ENCODE measurements at regions not wholly inside any gene's neighbourhood (a gene's known extent, or its start where the extent isn't known, plus 50 kb on each side); places are given as distances from the start of the nearest gene placed in this dataset.
"Not testable (repeated sequence)": the region's sequence is repeated elsewhere in the genome, so short reads cannot be mapped to it uniquely, and the experiment has no call there.

DNA sequence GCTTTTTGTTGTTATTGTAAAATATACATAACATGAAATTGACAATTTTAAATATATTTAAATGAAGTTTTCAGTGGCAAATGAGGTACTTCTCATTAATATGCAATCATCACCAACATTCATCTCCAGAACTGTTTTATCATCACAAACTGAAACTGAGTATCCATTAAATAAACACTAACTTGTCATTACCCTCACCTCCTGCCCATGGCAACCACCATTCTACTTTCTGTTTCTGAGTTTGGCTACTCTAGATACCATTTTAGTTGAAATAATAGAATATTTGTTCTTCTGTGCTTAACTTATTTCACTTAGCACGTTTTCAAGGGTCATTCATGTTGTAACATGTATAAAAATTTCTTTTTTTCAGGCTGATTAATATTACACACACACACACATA is 834.3 kb downstream of the PLOD2 start:
- DNase-seq (ENCODE audit: low read depth) (peak; percentile 0), FAIRE-seq (no peak)
- no peak overlapping the region for H3K4me3 ChIP-seq (ENCODE audit: low read depth, low read length)
- H3K36me3 ChIP-seq (ENCODE audit: control insufficient read depth, insufficient read depth, low read length) = no peaks in the 10 kb centered on the region
- TF ChIP-seq, protein P1, sequence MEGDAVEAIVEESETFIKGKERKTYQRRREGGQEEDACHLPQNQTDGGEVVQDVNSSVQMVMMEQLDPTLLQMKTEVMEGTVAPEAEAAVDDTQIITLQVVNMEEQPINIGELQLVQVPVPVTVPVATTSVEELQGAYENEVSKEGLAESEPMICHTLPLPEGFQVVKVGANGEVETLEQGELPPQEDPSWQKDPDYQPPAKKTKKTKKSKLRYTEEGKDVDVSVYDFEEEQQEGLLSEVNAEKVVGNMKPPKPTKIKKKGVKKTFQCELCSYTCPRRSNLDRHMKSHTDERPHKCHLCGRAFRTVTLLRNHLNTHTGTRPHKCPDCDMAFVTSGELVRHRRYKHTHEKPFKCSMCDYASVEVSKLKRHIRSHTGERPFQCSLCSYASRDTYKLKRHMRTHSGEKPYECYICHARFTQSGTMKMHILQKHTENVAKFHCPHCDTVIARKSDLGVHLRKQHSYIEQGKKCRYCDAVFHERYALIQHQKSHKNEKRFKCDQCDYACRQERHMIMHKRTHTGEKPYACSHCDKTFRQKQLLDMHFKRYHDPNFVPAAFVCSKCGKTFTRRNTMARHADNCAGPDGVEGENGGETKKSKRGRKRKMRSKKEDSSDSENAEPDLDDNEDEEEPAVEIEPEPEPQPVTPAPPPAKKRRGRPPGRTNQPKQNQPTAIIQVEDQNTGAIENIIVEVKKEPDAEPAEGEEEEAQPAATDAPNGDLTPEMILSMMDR (IDR thresholded peaks at IDR 0.05; ENCODE audit: insufficient read depth, low read length, severe bottlenecking) = no peak
- no peaks in the 10 kb centered on the region for H3K27me3 ChIP-seq (ENCODE audit: control insufficient read depth, insufficient read depth, low read length)

DNA sequence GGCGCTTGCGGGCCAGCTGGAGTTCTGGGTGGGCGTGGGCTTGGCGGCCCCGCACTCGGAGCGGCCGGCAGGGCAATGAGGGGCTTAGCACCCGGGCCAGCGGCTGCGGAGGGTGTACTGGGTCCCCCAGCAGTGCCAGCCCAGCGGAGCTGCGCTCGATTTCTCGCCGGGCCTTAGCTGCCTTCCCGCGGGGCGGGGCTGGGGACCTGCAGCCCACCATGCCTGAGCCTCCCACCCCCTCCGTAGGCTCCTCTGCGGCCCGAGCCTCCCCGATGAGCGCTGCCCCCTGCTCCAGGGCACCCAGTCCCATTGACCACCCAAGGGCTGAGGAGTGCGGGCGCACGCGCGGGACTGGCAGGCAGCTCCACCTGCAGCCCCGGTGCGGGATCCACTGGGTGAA is 827.6 kb downstream of the PLOD2 start:
- H3K27me3 ChIP-seq (ENCODE audit: control insufficient read depth, insufficient read depth, low read length); DNase-seq (ENCODE audit: low read depth); FAIRE-seq; H3K4me3 ChIP-seq (ENCODE audit: low read depth, low read length); H3K36me3 ChIP-seq (ENCODE audit: control insufficient read depth, insufficient read depth, low read length): not testable (repeated sequence)

DNA sequence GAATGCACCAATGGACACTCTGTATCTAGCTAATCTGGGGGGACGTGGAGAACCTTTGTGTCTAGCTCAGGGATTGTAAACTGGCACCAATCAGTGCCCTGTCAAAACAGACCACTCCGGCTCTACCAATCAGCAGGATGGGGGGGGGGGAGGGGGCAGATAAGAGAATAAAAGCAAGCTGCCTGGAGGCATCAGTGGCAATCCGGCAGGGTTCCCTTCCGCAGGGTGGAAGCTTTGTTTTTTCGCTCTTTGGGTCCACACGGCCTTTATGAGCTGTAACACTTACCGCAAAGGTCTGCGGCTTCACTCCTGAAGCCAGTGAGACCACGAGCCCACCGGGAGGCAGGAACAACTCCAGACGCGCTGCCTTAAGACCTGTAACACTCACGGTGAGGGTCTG is 827.1 kb downstream of the PLOD2 start:
- no peaks in the 10 kb centered on the region for H3K27me3 ChIP-seq (ENCODE audit: control insufficient read depth, insufficient read depth, low read length)
- no peaks in the 10 kb centered on the region for H3K36me3 ChIP-seq (ENCODE audit: control insufficient read depth, insufficient read depth, low read length)
- no peak overlapping the region for H3K4me3 ChIP-seq (ENCODE audit: low read depth, low read length)
- DNase-seq (ENCODE audit: low read depth) = no peak
- TF ChIP-seq, protein P1 (IDR thresholded peaks at IDR 0.05; ENCODE audit: insufficient read depth, low read length, severe bottlenecking) = no peak
- no peak for FAIRE-seq

DNA sequence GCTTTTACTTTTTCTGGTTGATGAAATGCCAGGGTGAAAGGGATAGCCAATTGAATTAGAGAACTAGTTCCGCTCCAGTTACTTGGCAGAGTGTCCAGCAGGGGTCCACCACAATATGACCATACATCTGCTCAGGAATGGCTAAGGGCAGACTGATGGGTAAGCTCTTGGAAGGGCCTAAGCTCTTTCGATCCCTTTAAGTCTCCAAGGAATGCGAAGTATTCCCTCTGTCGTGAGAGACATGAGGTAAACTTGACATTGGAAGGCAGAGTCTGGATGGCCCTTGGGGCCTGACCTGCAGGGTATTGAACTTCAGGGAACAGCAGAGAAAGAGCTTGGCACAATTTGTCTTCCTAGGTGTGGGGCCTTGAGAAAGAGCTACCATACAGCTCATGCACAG is 805.8 kb downstream of the PLOD2 start:
- FAIRE-seq (no peak), DNase-seq (ENCODE audit: low read depth) (no peak)
- no peaks in the 10 kb centered on the region for H3K36me3 ChIP-seq (ENCODE audit: control insufficient read depth, insufficient read depth, low read length)
- H3K4me3 ChIP-seq (ENCODE audit: low read depth, low read length) = no peak overlapping the region
- no peaks in the 10 kb centered on the region for H3K27me3 ChIP-seq (ENCODE audit: control insufficient read depth, insufficient read depth, low read length)
- TF ChIP-seq, protein P1 (IDR thresholded peaks at IDR 0.05; ENCODE audit: insufficient read depth, low read length, severe bottlenecking) = no peak

DNA sequence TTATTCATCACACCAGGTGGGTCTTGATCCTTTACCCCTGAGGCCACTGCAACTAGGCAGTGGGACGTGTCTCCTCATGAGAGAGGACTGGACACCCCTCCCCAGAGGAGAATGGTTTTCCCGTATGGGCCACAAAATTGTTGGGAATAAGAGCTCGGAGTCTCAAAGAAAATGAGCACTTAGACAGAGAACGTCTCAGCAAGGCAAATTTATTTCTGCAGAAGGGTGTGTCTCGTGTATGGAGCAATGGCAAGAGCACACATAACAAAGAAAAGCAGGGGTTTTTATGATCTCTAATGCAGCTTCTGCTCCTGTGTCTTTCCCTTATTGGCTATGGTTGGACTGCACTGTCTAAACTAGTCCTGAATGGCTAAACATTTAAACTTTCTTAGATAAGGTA is 803.5 kb downstream of the PLOD2 start:
- TF ChIP-seq, protein P1 (IDR thresholded peaks at IDR 0.05; ENCODE audit: insufficient read depth, low read length, severe bottlenecking) = no peak
- Histone ChIP-seq H3K36me3 (ENCODE audit: control insufficient read depth, insufficient read depth, low read length) (no peaks in the 10 kb centered on the region), H3K27me3 (ENCODE audit: control insufficient read depth, insufficient read depth, low read length) (no peaks in the 10 kb centered on the region), H3K4me3 (ENCODE audit: low read depth, low read length) (no peak overlapping the region)
- FAIRE-seq (no peak), DNase-seq (ENCODE audit: low read depth) (no peak)

DNA sequence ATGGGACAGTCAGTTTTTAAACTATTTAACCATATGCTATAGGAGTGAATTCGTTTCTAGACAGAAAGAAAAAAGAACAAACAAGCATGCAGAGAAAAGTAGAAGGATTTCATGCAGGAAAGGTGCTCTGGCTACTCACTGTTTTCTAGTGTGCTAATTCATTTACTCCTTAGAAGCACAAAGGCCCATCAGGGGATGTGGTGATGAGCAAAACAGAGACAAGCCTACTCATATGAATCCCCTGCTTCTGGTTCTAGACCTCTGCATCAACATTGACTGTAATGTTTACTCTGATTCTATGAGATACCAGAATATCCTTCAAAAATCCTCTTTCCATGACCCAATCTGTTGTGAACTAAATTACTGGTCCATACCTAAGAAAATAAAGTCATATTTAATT is 801.9 kb downstream of the PLOD2 start:
- Histone ChIP-seq H3K27me3 (ENCODE audit: control insufficient read depth, insufficient read depth, low read length) (no peaks in the 10 kb centered on the region), H3K36me3 (ENCODE audit: control insufficient read depth, insufficient read depth, low read length) (no peaks in the 10 kb centered on the region), H3K4me3 (ENCODE audit: low read depth, low read length) (no peak overlapping the region)
- TF ChIP-seq, protein P1 (IDR thresholded peaks at IDR 0.05; ENCODE audit: insufficient read depth, low read length, severe bottlenecking) = no peak
- DNase-seq (ENCODE audit: low read depth) = no peak
- no peak for FAIRE-seq
